NCI-H226 (cell line): ENCODE measurements at regions not wholly inside any gene's neighbourhood (a gene's known extent, or its start where the extent isn't known, plus 50 kb on each side); places are given as distances from the start of the nearest gene placed in this dataset.

ENCODE experiments used
- DNase-seq: peaks from one replicate; pipeline ENCODE4 v3.0.0-alpha.2; 2015

DNA sequence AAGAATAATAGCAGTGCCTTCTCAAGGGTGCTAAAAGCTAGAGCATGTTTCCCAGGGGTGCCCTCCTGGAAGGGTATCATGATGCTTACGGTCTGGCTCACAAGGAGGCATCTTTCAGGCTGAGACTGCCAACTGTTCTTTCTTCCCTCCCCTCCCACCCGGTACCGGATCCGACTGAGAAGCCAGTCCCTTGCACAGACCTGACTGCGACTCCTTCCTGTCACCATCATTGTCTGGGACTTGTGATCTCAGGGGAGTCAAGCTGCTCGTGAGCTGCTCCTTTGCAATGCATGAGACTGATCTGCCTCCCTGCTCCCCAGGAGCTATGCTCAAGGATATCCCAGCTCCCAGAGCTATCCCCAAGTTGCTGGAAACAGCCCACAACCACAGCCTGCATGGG lies 170.8 kb downstream of the GADD45G start:
- no peak for DNase-seq

DNA sequence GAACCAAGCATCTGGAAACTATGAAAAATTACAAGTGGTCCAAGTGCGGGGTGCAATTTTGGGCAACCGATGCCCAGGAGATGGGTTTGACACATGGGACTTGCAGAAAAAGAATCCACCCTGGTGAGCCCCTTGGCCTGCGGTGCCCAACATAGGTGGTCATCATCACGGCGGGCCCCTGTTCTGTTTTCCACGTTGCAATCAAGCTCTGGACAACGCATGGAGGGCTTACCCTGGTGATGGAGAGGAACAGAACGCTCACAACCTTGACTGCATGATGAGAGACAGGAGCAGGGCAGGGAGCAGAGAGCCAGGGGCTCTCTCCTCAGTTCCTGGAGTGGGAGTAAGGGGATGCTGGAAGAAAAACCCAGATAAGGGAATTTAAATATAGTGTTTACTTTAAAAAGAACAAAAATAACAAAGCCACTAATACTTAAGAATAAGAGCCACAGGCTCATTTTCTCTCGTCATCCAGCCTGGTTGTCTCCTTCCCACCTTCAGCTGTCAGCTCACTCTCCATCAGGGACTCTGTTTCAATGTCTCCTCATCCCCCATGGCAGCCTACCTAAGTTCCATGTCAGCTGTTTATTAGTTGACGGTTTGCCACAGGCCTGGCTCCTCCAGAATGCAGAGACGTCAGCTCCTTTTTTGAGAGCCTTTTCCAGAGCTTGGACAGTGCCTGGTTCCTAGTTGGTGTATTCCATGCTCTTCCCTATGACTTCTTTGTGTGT lies 172.1 kb downstream of the GADD45G start:
- DNase-seq: no peak

DNA sequence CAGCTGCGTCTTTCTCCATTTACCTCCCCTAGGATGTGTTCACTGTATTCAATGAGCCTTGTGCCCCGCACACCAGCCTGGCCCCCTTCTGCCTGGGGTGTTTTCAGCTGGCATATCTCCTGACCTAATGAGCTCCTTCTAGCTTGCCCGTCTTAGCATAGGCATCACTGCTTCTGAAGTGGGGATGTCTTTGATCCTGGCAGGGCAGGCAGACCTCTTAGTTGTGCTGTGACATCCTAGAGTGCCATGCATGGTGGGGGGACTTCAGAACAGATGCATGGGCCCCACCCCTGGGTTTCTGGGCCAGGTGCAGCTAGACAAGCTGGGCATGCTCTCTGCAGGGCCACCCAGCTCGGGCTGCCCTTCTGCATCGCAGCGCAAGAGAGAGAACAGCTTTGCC lies 172.7 kb downstream of the GADD45G start:
- no peak for DNase-seq

DNA sequence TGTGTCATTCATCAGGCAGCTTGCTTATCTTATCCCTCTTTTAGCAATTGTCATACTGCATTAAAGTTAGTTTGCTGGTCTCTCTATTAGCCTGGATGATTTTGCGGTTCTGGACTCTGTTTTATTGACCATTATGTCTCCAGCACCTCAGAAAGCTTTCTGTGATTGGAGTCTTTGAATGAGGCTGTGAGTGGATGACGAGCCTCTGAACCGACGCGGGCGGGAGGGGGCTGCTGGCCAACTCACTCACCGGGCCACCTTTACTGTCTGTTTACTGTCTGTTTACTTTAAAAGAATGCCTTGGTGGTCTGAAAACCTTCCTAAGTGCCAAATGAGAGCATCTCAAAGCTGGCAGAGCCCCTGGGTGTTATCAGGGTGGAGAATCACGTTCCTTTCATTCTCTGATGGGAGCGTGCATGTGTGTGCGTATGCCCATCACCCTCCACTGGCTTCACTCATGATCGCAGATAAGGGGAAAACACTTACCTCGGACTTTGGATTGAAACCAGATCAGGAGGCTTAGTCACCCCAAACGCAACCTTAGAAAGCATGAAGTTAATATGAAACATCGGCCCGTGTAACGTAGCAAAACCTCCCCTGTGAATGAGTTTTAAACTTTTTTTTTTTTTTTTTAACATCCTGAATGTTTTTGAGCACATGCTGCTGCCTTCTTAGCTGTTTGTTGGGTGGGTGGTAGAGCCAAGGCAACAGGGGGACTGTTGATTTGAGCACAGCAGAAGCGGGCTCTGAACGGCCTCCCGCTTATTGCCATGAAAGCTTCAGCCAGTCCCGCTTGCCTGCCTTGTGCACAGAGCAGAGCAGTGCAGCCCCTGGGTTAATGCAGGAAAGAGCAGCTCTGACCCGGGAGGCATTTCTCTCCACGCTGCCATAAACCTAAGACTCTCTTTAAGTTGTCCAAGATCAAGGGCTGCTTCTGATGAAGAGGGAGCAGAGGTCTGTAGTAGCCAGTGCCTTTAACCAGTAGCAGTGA lies 173.6 kb downstream of the GADD45G start:
- no peak for DNase-seq

DNA sequence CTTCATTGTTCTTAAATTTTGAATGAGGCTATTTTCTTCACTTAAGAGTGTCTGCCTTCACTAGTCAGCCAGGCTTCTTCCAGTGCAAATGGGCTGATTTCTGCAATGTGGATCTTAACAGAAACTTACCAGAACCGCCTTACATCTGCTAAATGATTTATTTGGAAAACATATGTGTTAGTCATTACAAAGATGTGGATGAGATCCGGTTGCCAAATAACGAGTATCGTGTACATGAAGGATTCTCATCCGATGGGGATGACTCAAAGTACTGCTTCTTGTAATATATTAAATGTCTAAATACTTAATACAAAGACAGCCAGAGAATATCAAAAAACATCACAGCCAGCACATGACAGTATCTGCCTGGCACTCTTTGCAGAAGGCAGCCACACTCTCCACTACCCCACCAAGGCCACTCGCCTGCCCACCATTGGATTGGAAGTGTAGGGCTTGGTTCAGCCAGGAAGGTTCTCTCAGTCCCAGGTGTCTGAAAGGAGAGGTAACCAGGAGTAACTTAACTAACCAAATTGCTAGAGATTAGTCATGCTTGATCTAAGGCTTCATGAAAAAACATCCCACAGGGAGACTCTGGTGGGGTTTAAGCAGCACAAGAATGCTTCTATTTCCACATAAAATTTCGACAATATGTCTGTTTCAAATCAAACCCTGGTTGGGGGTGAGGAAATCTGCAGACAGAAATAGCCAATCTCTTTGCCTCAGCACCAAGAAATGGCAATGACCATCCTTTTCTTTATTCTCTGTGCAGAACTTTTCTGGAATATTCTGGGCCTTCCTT lies 174.8 kb downstream of the GADD45G start:
- no peak for DNase-seq

DNA sequence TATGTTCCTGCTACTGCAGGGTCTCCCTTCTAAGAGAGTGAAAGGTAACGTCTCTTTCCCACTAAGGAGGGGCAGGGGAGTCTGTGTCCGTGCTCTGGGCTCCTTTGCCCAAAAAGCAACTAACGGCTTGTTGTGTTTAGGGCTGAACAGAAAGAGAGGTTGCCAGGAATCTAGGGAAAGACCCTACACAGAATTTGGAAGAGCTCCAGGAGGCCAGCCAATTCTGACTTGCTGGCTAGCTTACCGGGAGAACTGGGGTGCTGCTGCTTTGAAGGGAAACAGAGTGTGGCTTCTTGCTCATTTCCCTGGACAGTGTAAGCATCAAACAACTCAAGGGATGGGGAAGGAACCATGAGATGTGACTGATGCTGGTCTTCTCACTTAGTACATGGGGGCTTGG lies 176.1 kb downstream of the GADD45G start:
- DNase-seq: no peak

DNA sequence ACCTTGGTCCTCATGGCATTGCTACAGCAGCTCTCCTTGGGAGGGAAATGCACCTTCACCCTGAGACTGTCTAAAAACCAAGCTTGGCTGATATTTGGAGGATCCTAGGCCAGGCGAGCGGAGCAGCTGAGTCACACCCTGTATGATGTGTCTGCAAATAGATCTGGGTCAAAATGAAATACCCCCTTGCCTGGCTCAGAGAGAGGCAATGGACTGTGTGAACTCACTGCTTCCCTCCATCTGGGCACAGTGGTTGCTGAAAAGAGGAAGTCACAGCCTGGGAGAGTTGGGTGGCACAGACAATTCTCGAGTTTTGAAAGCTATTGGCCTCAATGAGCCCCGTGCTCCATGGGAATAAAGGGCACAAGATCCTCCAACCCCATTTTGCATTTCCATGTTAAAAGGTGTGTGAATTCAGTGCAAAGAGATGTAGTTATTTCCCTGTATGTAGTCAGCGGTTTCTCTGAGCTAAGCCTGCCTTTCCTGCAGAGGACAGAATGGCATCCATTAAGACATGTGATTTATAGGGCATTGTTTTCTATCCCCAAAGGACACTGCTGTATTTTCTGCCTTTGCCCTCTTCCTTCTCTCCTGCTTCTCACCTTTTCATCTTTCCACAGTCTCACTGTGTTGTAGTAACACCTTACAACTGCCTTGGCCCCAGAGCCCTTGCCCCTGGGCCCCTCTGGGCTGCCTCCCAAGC lies 177.2 kb downstream of the GADD45G start:
- no peak for DNase-seq

DNA sequence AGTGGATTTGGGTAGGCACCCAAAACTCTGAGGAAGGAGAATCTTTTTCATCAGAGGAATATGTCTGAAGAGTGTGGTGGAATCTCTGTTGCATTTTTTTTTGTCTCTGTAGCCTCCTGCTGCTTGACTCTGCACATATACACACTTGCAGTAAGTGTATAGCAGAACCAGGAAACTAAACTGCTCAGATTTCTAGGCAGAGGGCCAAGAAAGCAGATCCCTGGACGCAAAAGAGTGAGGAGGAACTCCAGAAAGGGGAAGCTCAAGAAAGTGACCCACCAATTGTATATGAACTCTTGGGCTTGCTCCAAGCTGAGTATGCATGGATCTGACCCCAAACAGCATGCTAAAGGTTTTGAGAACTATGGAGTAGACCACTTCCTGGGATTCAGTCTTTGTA lies 181.8 kb downstream of the GADD45G start:
- no peak for DNase-seq

DNA sequence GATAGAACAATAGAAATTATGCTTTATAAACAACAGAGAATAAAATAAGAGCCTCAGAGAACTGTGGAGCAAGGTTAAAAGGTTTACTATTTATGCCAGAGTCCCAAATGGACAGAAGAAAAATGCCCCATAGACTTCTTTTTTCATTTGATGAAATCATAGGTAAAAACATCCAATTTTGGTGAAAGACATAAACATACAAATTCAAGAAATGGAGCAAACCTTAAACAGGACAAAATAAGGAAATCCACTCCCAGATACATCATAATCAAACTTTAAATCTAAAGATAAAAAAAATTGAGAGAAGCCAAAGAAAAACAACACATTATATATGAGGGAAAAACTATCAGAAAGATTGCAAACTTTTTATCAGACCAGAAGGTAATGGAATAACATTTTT lies 182.8 kb downstream of the GADD45G start:
- no peak for DNase-seq

DNA sequence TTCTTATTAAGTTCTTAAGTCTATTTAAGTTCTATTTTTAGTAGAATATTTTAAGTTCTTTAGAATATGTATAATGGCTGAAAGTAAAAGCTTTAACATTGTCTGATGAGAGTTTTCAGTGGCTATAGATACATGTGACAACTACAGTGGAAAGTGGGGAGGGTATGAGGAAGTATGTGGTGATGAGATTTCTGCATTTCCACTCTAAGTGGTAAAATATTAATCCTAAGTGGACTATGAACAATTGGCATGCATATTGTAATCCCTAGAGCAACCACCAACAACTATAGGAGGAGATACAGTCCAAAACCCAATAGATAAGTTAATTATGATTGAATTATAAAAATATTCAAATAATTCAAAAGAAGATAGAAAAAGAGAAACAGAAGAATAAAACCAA lies 183.6 kb downstream of the GADD45G start:
- no peak for DNase-seq

DNA sequence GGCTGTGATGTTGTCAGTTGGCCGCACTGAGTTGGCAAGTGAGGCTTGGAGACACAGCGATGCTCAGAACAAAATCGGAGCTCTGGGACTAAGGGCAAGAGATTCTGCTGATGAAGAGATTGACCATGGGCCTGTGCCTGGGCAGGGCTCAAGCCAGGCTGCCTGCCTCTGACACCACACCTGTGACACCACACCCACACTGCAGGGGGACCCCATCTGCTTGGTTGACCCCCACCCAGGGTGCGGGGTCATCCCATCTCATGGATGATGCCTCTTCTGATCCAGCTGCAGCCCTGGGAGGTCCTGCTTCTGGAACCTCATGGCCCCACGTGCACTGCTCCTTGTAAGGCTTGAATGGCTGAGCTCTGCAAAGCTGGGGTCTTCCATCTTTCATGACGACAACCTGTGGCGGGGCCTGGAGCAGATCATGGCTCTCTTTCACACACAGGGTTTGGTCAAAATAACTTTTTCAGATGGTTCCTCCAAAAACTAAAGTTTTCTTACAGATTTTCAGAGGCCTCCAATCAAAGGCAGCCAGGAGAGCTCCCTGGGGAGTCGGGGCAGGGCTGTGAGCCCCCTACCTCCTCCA lies 185.2 kb downstream of the GADD45G start:
- no peak for DNase-seq

DNA sequence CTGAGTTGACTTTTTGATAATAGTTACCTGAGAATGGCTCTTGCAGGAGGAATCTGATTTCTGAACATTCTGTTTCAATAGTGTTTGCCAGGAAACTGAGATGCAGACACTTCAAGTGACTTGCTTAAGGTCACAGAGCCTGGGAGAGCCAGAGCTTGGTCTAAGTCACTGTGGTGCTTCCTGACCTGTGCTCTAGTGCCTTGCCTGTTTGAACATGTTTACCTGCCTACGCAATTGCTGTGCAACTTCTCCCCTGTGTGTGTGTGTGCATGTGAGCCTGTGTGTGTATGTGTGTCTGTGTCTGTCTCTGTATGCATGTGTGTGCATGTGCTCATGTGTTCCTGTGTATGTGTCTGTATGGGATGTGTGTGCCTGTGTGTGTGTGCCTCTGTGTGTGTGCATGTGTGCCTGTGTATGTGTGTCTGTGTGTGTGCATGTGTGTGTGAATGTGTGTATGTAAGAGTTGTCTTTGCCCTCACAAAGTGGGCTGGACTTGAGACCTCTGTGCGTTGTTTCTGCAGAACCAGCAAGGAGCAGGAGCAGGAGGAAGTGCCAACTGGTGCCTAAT lies 185.8 kb downstream of the GADD45G start:
- no peak for DNase-seq

DNA sequence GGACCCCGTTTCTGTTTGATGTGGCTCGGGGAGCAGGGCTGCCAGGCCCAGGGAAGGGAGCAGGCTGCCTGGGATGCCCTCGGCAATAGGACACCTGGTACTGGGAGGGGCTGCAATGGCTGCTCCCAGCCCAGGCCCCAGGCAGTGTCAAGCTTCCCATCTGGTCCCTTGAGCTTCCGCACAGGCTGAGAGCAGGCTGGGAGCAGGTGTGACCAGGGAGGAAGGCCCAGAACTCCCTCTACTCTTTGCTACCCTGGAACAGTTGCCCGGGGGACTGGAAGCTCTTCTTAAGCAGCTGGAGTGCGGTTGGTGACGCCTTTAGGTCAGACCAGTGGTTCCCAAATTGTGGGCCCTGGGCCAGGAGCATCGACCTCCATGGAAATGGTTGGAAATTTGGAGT lies 186.9 kb downstream of the GADD45G start:
- no peak for DNase-seq

DNA sequence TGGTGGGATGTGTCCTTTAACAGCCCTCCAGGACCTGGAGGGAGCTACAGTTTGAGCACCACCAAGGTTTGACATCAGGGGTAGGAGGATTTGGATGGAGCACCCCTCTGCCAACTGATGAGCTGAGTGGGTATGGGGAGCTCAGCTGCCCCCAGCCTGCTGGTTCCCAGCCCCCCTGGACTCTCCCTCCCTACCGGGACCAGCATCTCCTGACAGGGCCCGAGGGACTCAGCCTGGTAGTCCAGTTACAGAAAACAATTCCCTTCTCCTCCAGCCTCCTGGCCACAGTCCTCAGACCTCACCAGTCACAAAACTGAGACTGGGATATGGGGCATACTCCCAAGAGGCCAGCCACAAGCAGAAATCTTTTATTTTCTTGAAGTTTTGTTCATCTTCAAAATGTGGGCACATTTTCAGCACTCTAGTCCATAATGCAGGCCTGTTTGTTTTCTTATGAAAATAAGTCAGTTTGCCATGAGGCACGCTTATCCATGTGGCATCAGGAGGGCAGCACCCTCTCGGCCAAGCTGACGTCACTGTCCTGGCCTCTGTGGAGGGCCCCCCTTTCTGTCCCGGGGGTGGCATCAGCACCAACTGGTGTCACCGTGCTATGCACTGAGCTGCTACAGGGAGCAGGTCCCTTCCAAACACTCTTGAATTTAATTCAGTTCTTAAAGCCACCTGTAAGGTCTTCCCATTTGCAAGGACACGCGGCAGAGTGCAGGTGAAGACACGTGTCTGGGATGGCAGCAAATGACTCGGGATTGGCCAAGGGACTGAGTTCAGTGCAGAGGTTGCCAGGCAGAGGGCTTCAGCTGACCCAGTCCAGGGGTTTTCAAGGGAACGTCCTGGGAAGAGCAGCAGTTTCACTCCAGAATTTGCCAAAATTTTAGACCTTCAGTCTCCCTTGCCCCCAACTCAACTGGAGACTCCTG lies 187.6 kb downstream of the GADD45G start:
- no peak for DNase-seq

DNA sequence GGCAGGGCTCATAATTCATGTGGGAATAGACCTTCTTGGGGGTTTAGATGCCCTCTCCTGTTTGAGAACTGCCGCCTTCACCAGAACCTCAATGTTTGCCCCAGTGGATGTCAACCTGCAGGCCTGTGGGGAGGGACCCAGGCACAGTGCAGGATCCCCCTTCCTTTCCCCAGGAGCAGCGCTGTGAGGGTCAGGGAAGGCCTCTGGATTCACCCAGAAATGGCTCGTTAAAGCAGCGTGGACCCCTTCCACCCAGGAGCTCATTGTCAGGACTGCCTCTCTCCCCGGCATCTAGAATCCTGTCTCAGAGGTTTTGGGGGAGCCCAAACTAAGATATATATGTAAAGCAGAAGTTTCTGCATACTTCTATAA lies 188.3 kb downstream of the GADD45G start:
- no peak for DNase-seq

DNA sequence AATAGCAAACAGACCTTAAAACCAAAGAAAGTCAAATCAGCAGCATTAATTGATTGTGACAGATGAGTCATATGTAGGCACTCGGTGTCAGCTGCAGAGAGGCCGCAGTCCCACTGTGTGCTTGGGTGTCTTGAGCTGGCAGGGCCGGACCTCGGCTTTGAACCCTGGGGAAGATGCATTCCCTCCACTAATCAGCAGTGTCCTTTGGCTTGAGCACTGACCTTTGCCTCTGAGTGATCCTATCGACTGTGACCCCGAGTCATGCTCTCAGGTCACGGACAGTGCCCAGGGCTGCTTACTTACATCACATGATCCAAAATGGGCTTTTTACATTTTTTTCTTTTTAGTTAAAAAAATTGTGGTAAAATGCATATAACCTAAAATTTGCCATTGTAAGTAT lies 188.7 kb downstream of the GADD45G start:
- no peak for DNase-seq

DNA sequence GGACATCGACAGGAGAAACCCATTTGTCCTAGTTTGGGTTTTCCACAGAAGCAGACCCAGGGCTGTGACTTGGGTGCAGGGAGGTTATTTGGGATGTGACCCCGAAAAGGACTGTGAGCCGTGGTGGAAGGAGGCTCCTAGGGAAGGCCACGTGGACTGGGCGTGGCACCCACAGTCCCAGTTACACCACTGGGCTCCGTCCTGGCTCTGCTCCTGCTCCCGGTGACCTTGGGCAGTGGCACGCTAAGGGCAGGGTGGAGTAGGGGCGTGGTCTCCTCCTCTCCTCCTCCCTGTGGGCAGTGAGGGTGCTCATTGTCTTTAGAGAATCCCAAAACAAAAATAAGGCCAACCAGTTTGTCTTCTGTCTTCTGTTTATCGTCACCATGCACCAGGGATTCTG lies 190.1 kb downstream of the GADD45G start:
- DNase-seq: no peak

DNA sequence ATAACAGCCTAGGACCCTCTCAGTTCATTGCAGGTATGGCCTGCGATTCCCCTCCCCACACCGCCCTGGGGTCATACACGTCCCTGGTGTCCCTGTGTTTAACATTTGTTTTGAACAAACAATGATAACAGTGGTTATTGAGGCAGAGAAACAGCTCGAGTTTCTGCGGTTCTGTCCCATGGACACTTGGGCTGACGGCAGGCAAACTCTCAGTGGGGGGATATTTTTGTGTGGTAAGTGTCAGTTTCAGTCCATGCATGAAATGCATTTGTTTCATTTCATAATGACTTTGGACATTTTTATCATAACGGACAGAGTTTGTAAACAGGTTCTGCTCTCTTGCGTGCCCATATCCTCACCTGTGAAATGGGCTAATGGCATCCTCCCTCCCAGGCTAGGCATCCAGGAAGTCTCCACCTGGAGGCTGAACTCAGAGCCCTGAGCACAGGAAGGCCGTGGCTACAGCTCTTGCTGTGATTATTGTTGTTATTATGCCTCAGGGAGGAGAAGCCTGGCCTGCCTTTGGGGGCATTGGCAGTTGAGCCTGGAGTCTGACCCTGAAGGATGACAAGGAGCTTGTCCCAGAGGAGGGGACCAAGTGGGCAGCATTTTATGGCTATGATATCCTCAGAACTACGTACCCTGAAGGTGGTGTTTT lies 190.9 kb downstream of the GADD45G start:
- DNase-seq: no peak

DNA sequence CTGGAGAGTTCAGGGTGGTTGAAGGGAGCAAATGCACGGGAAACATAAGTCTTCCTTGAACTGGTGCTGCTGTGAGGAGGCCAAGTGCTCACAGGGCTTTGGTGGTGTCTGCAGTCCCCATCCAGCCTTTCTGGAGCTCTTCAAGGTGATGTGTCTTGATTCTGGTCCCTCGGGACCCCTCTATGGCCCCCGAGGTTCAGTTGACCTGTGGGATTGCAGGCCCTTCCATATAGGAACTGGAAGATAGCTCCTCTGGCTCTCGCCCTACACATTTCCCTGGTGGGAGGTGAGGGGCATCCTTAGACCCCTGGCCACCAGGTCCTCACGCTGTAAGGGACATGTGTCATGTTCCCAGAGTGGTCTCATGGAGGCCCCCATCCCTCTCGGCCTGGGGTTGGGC lies 191.8 kb downstream of the GADD45G start:
- no peak for DNase-seq

DNA sequence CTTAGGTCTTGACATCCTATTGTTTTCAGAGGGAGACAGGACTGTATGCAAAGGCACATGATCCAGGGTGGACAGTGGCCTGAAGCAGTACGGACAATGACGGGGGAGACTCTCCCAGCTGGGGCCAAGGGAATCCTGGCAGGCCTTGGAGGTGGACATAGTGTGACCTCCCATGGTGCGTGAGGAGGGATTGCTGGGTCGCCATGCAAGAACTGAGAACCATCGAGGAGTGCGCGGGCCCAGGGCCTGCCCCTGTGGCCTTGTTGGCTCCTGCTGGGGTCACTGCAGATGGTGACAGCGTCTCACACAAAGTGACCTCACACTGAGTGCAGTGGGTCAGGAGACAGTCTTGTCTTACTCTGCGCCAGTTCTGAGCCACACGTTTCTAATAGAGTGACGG lies 192.4 kb downstream of the GADD45G start:
- no peak for DNase-seq
